ENCODE measurements at regions not wholly inside any gene's neighbourhood (a gene's known extent, or its start where the extent isn't known, plus 50 kb on each side); places are given as distances from the start of the nearest gene placed in this dataset.
"Not testable (repeated sequence)": the region's sequence is repeated elsewhere in the genome, so short reads cannot be mapped to it uniquely, and the experiment has no call there.

- DNase-seq, result no peak
Observed at GRCh38 chr6:115540077-115540869, 520.4 kb downstream of the FRK start.

- DNase-seq, result no peak
Observed at GRCh38 chr6:115539531-115539930, 521.2 kb downstream of the FRK start.

- no peak for DNase-seq
Observed at GRCh38 chr6:115524821-115525220, 535.9 kb downstream of the FRK start.

- DNase-seq, result not testable (repeated sequence)
Observed at GRCh38 chr6:115521747-115522146, 538.9 kb downstream of the FRK start.

GRCh38 chr6:115514656-115515055, 546.0 kb downstream of the FRK start:
- DNase-seq, result no peak

GRCh38 chr6:115512923-115513322, 547.8 kb downstream of the FRK start:
- no peak for DNase-seq

- no peak for DNase-seq
Observed at GRCh38 chr6:115511771-115512170, 548.9 kb downstream of the FRK start.

- not testable (repeated sequence) for DNase-seq
Observed at GRCh38 chr6:115502432-115502831, 558.3 kb downstream of the FRK start.

- DNase-seq, result no peak
Observed at GRCh38 chr6:115495184-115495583, 565.5 kb downstream of the FRK start.

GRCh38 chr6:115487331-115487730, 573.4 kb downstream of the FRK start:
- DNase-seq, result no peak

- DNase-seq, result no peak
Observed at GRCh38 chr6:115485400-115485799, 575.3 kb downstream of the FRK start.

- not testable (repeated sequence) for DNase-seq
Observed at GRCh38 chr6:115480543-115480942, 580.1 kb downstream of the FRK start.

- no peak for DNase-seq
Observed at GRCh38 chr6:115474443-115475041, 586.1 kb downstream of the FRK start.

- no peak for DNase-seq
Observed at GRCh38 chr6:115468272-115469005, 592.3 kb downstream of the FRK start.

GRCh38 chr6:115467726-115468125, 593.0 kb downstream of the FRK start:
- no peak for DNase-seq

- no peak for DNase-seq
Observed at GRCh38 chr6:115460913-115461312, 599.8 kb downstream of the FRK start.

GRCh38 chr6:115456848-115457247, 603.8 kb downstream of the FRK start:
- no peak for DNase-seq

GRCh38 chr6:115443825-115444478, 616.7 kb downstream of the FRK start:
- no peak for DNase-seq

GRCh38 chr6:115442323-115442722, 618.4 kb downstream of the FRK start:
- DNase-seq, result no peak

GRCh38 chr6:115441651-115442050, 619.0 kb downstream of the FRK start:
- DNase-seq, result no peak

GRCh38 chr6:115415378-115415777, 645.3 kb downstream of the FRK start:
- no peak for DNase-seq

GRCh38 chr6:115414916-115415315, 645.8 kb downstream of the FRK start:
- DNase-seq, result not testable (repeated sequence)

GRCh38 chr6:115411756-115412155, 648.9 kb downstream of the FRK start:
- no peak for DNase-seq

Data from CD4-positive, alpha-beta T cell treated with Interleukin-10 for 1 hour (primary cell).